GM23338 (cell line): ENCODE measurements at regions not wholly inside any gene's neighbourhood (a gene's known extent, or its start where the extent isn't known, plus 50 kb on each side); places are given as distances from the start of the nearest gene placed in this dataset.
A peak's percentile ranks its signal among the peaks of the same experiment; 100 is the strongest.

Source experiments
- ATAC-seq: fragments of 200-7000 bp; cut with Tn5 transposase; 3 replicates; pipeline ENCODE4 v1.9.1; 2020
- DNase-seq: peaks from one replicate; pipeline ENCODE4 v3.0.0-alpha.2; 2015; ENCODE audit warnings: low spot score
- H2AFZ ChIP-seq: fragments of 200-600 bp; sonication (generic); 2 replicates; pipeline ENCODE4 v1.8.0; 2016; ENCODE audit warnings: antibody characterized with exemption, mild to moderate bottlenecking, moderate library complexity
- H3F3A ChIP-seq: fragments of 200-600 bp; sonication (generic); replicated peaks from 2 replicates; pipeline ENCODE4 v1.8.0; 2017; ENCODE audit warnings: antibody characterized with exemption, mixed run types, low read depth
- H3K27ac ChIP-seq: fragments of 200-600 bp; sonication (generic); 2 replicates; pipeline ENCODE4 v1.6.1; 2016; ENCODE audit warnings: low read depth
- H3K27me3 ChIP-seq: fragments of 200-600 bp; sonication (generic); 2 replicates; pipeline ENCODE4 v1.8.0; 2016; ENCODE audit warnings: mild to moderate bottlenecking, mixed run types, moderate library complexity; ENCODE audit not compliant: insufficient read depth
- H3K36me3 ChIP-seq: fragments of 200-600 bp; sonication (generic); 2 replicates; pipeline ENCODE4 v1.8.0; 2016; ENCODE audit warnings: mild to moderate bottlenecking; ENCODE audit not compliant: insufficient read depth
- H3K4me1 ChIP-seq: fragments of 200-600 bp; sonication (generic); 2 replicates; pipeline ENCODE4 v1.8.0; 2016; ENCODE audit warnings: mild to moderate bottlenecking, moderate library complexity; ENCODE audit not compliant: insufficient read depth
- H3K4me2 ChIP-seq: fragments of 200-600 bp; sonication (generic); 2 replicates; pipeline ENCODE4 v1.7.1; 2017; ENCODE audit warnings: mixed run types
- H3K4me3 ChIP-seq: fragments of 200-600 bp; sonication (generic); 2 replicates; pipeline ENCODE4 v1.6.1; 2016; ENCODE audit warnings: mixed run types
- H3K79me2 ChIP-seq: fragments of 200-600 bp; sonication (generic); replicated peaks from 2 replicates; pipeline ENCODE4 v1.8.0; 2017; ENCODE audit warnings: mild to moderate bottlenecking; ENCODE audit not compliant: insufficient read depth
- H3K9me2 ChIP-seq: fragments of 200-600 bp; sonication (generic); 2 replicates; pipeline ENCODE4 v1.8.0; 2017; ENCODE audit not compliant: insufficient read depth
- H4K20me1 ChIP-seq: fragments of 200-600 bp; sonication (generic); replicated peaks from 2 replicates; pipeline ENCODE4 v1.8.0; 2017; ENCODE audit warnings: mild to moderate bottlenecking; ENCODE audit not compliant: insufficient read depth
- H3K27ac Mint-ChIP-seq: 2 replicates; pipeline ENCODE4 v1.8.0; 2020; ENCODE audit warnings: inconsistent platforms, mild to moderate bottlenecking, moderate library complexity, mixed read lengths
- H3K27me3 Mint-ChIP-seq: 3 replicates; pipeline ENCODE4 v1.8.0; 2022; ENCODE audit warnings: low read depth, mild to moderate bottlenecking, moderate library complexity, mixed read lengths, inconsistent platforms; ENCODE audit not compliant: insufficient read depth, poor library complexity
- H3K36me3 Mint-ChIP-seq: 3 replicates; pipeline ENCODE4 v1.8.0; 2021; ENCODE audit warnings: low read depth, mild to moderate bottlenecking, inconsistent platforms, moderate library complexity, mixed read lengths
- H3K4me1 Mint-ChIP-seq: 3 replicates; pipeline ENCODE4 v1.8.0; 2020; ENCODE audit warnings: mild to moderate bottlenecking, inconsistent platforms, mixed read lengths
- H3K4me3 Mint-ChIP-seq: 3 replicates; pipeline ENCODE4 v1.8.0; 2021; ENCODE audit warnings: moderate library complexity, mild to moderate bottlenecking, inconsistent platforms, mixed read lengths
- H3K9me3 Mint-ChIP-seq: 3 replicates; pipeline ENCODE4 v1.8.0; 2020; ENCODE audit warnings: moderate library complexity, mild to moderate bottlenecking, inconsistent platforms, mixed read lengths
- CREB1 ChIP-seq: fragments of 250-450 bp; sonication (Bioruptor Pico); IDR thresholded peaks from 2 replicates; pipeline ENCODE4 v1.5.0; 2020; ENCODE audit warnings: low read depth, mild to moderate bottlenecking, moderate library complexity
- EZH2 ChIP-seq: fragments of 200-600 bp; sonication (generic); IDR thresholded peaks from one replicate; pipeline ENCODE4 v1.8.0; 2017; ENCODE audit warnings: antibody characterized with exemption, mild to moderate bottlenecking, low read depth; ENCODE audit not compliant: unreplicated experiment
- EZH2phosphoT487 ChIP-seq: fragments of 200-600 bp; sonication (generic); IDR thresholded peaks from one replicate; pipeline ENCODE4 v1.8.1; 2018; ENCODE audit warnings: antibody characterized with exemption; ENCODE audit not compliant: unreplicated experiment
- JUNB ChIP-seq: IDR thresholded peaks from one replicate; pipeline ENCODE4 v1.6.1; 2016; ENCODE audit warnings: antibody characterized with exemption; ENCODE audit not compliant: unreplicated experiment
- NANOG ChIP-seq: IDR thresholded peaks from 2 replicates; pipeline ENCODE4 v1.6.1; 2016; ENCODE audit warnings: antibody characterized with exemption, borderline replicate concordance
- POLR2AphosphoS5 ChIP-seq: IDR thresholded peaks from 2 replicates; pipeline ENCODE4 v1.6.1; 2016; ENCODE audit warnings: antibody characterized with exemption, low read depth
- STAT1 ChIP-seq: IDR thresholded peaks from one replicate; pipeline ENCODE4 v1.6.1; 2016; ENCODE audit warnings: antibody characterized with exemption; ENCODE audit not compliant: unreplicated experiment
- ZNF462 ChIP-seq: fragments of 250-450 bp; sonication (Bioruptor Pico); IDR thresholded peaks from 2 replicates; pipeline ENCODE4 v1.5.0; 2020; ENCODE audit warnings: mild to moderate bottlenecking, moderate library complexity
- TF ChIP-seq, protein P1 (sequence below), 2 experiments: fragments of 200-600 bp in 1 of 2; sonication (generic) in 1 of 2; conservative IDR thresholded peaks; 2 replicates each; pipeline versions ENCODE4 v1.5.1 to v1.6.1; 2016 to 2017; ENCODE audit warnings: antibody characterized with exemption in 2 of 2, low read depth in 2 of 2, mild to moderate bottlenecking in 2 of 2, moderate library complexity in 1 of 2

- TF ChIP-seq ZNF462 (CRISPR knock-in tag): no peak
- TF ChIP-seq, protein P1, sequence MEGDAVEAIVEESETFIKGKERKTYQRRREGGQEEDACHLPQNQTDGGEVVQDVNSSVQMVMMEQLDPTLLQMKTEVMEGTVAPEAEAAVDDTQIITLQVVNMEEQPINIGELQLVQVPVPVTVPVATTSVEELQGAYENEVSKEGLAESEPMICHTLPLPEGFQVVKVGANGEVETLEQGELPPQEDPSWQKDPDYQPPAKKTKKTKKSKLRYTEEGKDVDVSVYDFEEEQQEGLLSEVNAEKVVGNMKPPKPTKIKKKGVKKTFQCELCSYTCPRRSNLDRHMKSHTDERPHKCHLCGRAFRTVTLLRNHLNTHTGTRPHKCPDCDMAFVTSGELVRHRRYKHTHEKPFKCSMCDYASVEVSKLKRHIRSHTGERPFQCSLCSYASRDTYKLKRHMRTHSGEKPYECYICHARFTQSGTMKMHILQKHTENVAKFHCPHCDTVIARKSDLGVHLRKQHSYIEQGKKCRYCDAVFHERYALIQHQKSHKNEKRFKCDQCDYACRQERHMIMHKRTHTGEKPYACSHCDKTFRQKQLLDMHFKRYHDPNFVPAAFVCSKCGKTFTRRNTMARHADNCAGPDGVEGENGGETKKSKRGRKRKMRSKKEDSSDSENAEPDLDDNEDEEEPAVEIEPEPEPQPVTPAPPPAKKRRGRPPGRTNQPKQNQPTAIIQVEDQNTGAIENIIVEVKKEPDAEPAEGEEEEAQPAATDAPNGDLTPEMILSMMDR (conservative IDR thresholded peaks at IDR 0.05; ENCODE audit: low read depth in 2 of 2): no peak
Observed at GRCh38 chr7:96773483-96773882, 63.8 kb upstream of the SEM1 start (continued).

DNA sequence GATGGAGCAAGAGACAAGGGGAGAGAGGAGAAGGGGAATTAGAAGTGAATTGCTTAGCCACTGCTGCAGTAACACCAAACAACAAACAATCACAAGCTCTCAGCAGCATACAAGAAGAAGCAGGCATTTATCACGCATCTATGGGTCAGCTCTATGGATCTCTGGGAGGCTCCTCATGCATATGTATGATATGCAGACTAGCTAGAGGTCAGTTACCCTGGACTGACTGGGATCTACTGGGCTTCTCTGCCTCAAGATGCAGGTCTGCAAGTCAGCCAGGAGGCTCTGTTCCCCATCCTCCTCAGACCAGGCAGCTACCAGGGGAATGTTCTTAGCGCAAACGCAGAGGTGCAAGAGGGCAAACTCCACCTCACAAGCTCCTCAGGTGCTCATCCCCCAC, 64.7 kb upstream of the SEM1 start:
- peak; percentile 37; the same call in 1 of the 3 replicates for ATAC-seq
- H3K27ac Mint-ChIP-seq: no peak overlapping the region
- H3K27ac ChIP-seq: no peak overlapping the region

More for the DNA sequence above, 64.7 kb upstream of the SEM1 start:
- Histone ChIP-seq H3K9me2 (peaks cover 2% of the 10 kb centered on the region; the same call in 1 of the 2 replicates), H3K4me1 (no peaks in the 10 kb centered on the region), H2AFZ (no peak overlapping the region; the same call in 1 of the 2 replicates), H3K79me2 (no peaks in the 10 kb centered on the region), H3F3A (no peaks in the 10 kb centered on the region), H4K20me1 (no peaks in the 10 kb centered on the region), H3K4me2 (no peak overlapping the region), H3K27me3 (no peaks in the 10 kb centered on the region), H3K36me3 (no peaks in the 10 kb centered on the region), H3K4me3 (no peak overlapping the region)
- Mint-ChIP-seq H3K36me3 (no peaks in the 10 kb centered on the region), H3K9me3 (no peaks in the 10 kb centered on the region), H3K4me1 (peaks cover 5% of the 10 kb centered on the region), H3K4me3 (no peak overlapping the region), H3K27me3 (no peaks in the 10 kb centered on the region)
- TF ChIP-seq EZH2 (no peak), EZH2phosphoT487 (no peak), JUNB (no peak), CREB1 (CRISPR knock-in tag) (no peak), STAT1 (no peak), NANOG (no peak), POLR2AphosphoS5 (no peak)
- TF ChIP-seq, protein P1 (conservative IDR thresholded peaks at IDR 0.05; ENCODE audit: low read depth in 2 of 2): no peak
- peak; percentile 8 for DNase-seq
